RWPE2 (cell line): ENCODE measurements at regions not wholly inside any gene's neighbourhood (a gene's known extent, or its start where the extent isn't known, plus 50 kb on each side); places are given as distances from the start of the nearest gene placed in this dataset.

Experiments used
- ATAC-seq: fragments of 200-7000 bp; cut with Tn5 transposase; 3 replicates; pipeline ENCODE4 v1.9.1; 2021; ENCODE audit warnings: low read depth
- DNase-seq: peaks from one replicate; pipeline ENCODE4 v3.0.0-alpha.2; 2020; ENCODE audit warnings: low spot score
- H3K27ac ChIP-seq: fragments of 450-650 bp; 2 replicates; pipeline ENCODE4 v1.5.1; 2017; ENCODE audit warnings: mild to moderate bottlenecking; ENCODE audit not compliant: poor library complexity, severe bottlenecking
- H3K27me3 ChIP-seq: fragments of 250-450 bp; sonication (Bioruptor Pico); 2 replicates; pipeline ENCODE4 v1.5.1; 2021; ENCODE audit warnings: mild to moderate bottlenecking, moderate library complexity; ENCODE audit not compliant: insufficient read depth, poor library complexity, severe bottlenecking
- H3K36me3 ChIP-seq: fragments of 250-450 bp; sonication (Bioruptor Pico); 2 replicates; pipeline ENCODE4 v1.5.1; 2020; ENCODE audit warnings: low read depth, mild to moderate bottlenecking, moderate library complexity
- H3K4me1 ChIP-seq: fragments of 250-450 bp; sonication (Bioruptor Pico); 2 replicates; pipeline ENCODE4 v1.5.1; 2021; ENCODE audit warnings: mild to moderate bottlenecking, moderate library complexity; ENCODE audit not compliant: insufficient read depth, poor library complexity, severe bottlenecking
- H3K4me3 ChIP-seq: fragments of 250-450 bp; sonication (Bioruptor Pico); 2 replicates; pipeline ENCODE4 v1.5.1; 2021; ENCODE audit warnings: mild to moderate bottlenecking, moderate library complexity; ENCODE audit not compliant: severe bottlenecking
- H3K9me3 ChIP-seq: fragments of 250-450 bp; sonication (Bioruptor Pico); 2 replicates; pipeline ENCODE4 v1.5.1; 2021; ENCODE audit warnings: mild to moderate bottlenecking, moderate library complexity; ENCODE audit not compliant: severe bottlenecking
- TF ChIP-seq, protein P1 (sequence below): fragments of 450-650 bp; IDR thresholded peaks from one replicate; pipeline ENCODE4 v1.5.1; 2017; ENCODE audit warnings: mild to moderate bottlenecking, moderate library complexity; ENCODE audit not compliant: poor library complexity, severe bottlenecking

DNA sequence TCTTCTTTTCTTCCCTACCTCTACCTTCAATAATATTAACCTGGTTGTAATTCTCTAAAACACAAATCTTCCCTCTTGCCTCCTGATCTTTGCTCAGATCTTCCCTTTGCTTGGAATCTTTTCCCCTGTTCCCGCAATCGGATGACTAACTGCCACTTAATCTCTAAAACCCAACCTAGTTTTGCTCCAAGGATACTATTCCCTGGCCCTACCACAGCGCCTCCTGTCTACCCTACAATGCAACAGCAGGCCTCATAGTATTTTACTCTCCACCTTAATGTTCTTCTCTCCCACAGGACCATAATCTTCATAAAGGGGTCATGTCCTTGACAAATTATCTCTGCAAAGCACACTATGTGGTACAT lies 246.8 kb upstream of the TNP1 start:
- peak overlapping the region; percentile 94 for H3K27ac ChIP-seq
- DNase-seq, result no peak

DNA sequence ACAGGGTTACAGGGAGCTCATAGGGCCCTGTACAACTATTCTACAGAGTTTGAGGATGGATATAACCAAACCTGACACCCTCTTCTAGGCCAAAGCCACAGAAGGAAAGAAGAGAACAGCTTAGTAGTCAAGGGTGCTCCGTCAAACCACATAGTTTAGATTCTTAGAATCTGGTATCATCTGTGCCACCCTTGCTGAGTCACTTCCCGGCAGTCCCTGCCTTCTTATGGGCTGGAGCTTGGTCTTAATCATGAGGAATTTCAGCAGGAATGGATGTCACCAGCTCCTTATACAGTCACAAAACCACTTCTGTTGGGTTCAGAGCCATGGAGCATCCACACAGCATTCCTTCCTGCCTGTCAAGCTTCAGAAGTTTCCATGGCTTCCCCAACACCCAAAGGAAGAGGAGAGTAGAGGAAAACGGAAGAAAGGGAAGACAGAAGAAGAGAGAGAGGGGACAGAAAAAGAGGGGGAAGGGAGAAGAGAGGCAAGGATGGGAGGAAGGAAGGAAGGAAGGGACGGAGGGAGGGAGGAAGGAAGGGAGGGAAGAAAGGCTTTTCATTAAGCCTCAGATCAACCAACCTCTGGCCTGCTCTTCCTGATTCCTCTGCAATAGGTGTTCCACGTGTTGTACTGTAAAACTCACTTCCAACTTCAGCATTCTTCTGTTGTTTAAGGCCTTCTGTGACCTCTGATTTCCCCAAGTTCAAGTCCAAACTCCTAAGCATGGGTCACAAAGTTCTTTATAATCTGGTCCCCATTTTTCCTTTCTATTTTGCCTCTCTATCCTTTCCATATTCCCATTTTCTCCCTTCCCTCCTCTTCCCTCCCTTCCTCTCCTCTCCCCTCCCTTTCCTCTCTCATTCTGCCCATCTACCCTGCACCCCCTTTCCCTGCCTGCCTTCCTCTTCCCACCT lies 246.1 kb upstream of the TNP1 start:
- H3K27ac ChIP-seq, result peak overlapping the region; percentile 94
- ATAC-seq (peak; percentile 97), DNase-seq (peak; percentile 79)
- no peaks in the 10 kb centered on the region for H3K27me3 ChIP-seq
- H3K36me3 ChIP-seq, result no peaks in the 10 kb centered on the region
- H3K4me3 ChIP-seq, result no peak overlapping the region
- peaks cover 51% of the 10 kb centered on the region for H3K4me1 ChIP-seq
- TF ChIP-seq, protein P1, sequence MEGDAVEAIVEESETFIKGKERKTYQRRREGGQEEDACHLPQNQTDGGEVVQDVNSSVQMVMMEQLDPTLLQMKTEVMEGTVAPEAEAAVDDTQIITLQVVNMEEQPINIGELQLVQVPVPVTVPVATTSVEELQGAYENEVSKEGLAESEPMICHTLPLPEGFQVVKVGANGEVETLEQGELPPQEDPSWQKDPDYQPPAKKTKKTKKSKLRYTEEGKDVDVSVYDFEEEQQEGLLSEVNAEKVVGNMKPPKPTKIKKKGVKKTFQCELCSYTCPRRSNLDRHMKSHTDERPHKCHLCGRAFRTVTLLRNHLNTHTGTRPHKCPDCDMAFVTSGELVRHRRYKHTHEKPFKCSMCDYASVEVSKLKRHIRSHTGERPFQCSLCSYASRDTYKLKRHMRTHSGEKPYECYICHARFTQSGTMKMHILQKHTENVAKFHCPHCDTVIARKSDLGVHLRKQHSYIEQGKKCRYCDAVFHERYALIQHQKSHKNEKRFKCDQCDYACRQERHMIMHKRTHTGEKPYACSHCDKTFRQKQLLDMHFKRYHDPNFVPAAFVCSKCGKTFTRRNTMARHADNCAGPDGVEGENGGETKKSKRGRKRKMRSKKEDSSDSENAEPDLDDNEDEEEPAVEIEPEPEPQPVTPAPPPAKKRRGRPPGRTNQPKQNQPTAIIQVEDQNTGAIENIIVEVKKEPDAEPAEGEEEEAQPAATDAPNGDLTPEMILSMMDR, result no peak
- no peaks in the 10 kb centered on the region for H3K9me3 ChIP-seq

More for the DNA sequence above, 246.8 kb upstream of the TNP1 start:
- H3K9me3 ChIP-seq, result no peaks in the 10 kb centered on the region
- H3K4me3 ChIP-seq, result no peak overlapping the region
- no peak for ATAC-seq
- H3K4me1 ChIP-seq, result peaks cover 51% of the 10 kb centered on the region
- no peaks in the 10 kb centered on the region for H3K27me3 ChIP-seq
- no peaks in the 10 kb centered on the region for H3K36me3 ChIP-seq
- TF ChIP-seq, protein P1, result peak; percentile 55

DNA sequence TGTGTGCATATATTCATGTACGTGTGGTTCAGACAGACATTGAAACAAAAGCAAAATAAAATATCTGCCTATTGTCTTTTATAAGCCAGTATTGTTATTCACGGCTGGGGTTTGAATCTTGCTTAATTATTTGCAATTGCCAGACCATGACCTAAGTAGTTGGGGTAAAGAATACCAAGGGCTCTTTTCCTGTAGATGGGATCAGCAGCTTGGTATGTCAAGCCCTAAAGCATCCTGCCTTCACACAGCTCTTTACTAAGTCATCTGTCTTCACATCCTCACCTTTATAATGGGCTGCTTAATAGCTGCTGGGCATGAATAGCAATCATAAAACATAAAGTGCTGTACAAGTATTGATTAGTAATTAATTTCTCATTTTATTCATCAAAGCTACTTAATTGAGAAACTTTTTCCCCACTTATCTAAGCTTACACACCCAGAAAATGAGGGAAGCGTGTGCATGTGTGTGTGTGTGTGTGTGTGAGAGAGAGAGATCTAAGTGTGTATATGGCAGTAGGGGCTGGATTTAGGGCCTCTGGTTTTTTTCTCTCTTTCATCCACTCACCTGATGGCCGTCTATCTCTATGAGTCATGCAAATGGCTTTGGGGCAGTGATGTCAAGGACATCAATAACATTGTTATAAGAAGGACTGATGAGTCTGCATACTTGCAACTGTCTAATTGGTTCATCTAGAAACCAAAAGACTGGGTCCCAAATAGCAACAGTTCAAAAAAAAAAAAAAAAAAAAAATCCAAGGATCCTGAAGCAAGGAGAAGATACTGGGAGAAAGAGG lies 244.1 kb upstream of the TNP1 start:
- DNase-seq, result no peak
- peaks cover 51% of the 10 kb centered on the region for H3K4me1 ChIP-seq
- no peaks in the 10 kb centered on the region for H3K27me3 ChIP-seq
- no peaks in the 10 kb centered on the region for H3K36me3 ChIP-seq
- H3K4me3 ChIP-seq, result no peak overlapping the region
- TF ChIP-seq, protein P1, result no peak
- peak; percentile 40; the same call in 1 of the 3 replicates for ATAC-seq
- no peaks in the 10 kb centered on the region for H3K9me3 ChIP-seq
- H3K27ac ChIP-seq, result peak overlapping the region; percentile 94

DNA sequence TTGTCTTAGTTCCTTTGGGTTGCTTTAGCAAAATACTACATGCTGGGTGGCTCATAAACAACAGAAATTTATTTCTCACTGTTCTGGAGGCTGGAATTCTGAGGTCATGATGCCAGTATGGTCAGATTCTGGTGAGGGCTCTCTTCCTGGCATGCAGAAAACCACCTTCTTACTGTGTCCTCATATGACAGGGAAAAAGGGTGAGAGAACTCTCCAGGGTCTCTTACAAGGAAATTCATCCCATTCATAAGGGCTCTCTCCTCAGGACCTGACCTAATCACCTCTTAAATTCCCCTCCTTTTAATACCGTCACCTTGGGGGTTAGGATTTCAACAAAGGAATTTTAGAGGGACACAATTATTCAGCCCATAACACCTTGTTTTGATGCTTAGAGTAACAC lies 243.1 kb upstream of the TNP1 start:
- ATAC-seq, result no peak
- peaks cover 50% of the 10 kb centered on the region for H3K4me1 ChIP-seq
- TF ChIP-seq, protein P1, result no peak

More for the DNA sequence above, 243.1 kb upstream of the TNP1 start:
- Histone ChIP-seq H3K36me3 (no peaks in the 10 kb centered on the region), H3K27ac (peak overlapping the region; percentile 94), H3K27me3 (no peaks in the 10 kb centered on the region), H3K4me3 (no peak overlapping the region), H3K9me3 (no peaks in the 10 kb centered on the region)
- no peak for DNase-seq
